Thoracic aorta (tissue), 2 donors: ENCODE measurements at regions not wholly inside any gene's neighbourhood (a gene's known extent, or its start where the extent isn't known, plus 50 kb on each side); places are given as distances from the start of the nearest gene placed in this dataset.

Experiments
- ATAC-seq: fragments of 150-250 bp; one replicate; pipeline ENCODE4 v1.8.0; 2017; ENCODE audit warnings: low read depth; ENCODE audit not compliant: insufficient number of reproducible peaks, low FRiP score
- DNase-seq: peaks from one replicate; pipeline ENCODE4 v3.0.0-alpha.2; 2020; ENCODE audit warnings: low spot score
- H3K27ac ChIP-seq, 2 donors: fragments of 200-600 bp; sonication (generic); 1 replicate in 1 of 2; 2 replicates in 1 of 2; pipeline ENCODE4 v1.5.1; 2016; ENCODE audit warnings: mild to moderate bottlenecking in 2 of 2, moderate library complexity in 2 of 2
- H3K27me3 ChIP-seq: fragments of 200-600 bp; sonication (generic); replicated peaks from 2 replicates; pipeline ENCODE4 v1.6.0; 2016; ENCODE audit warnings: mild to moderate bottlenecking; ENCODE audit not compliant: insufficient read depth
- H3K36me3 ChIP-seq: fragments of 200-600 bp; sonication (generic); one replicate; pipeline ENCODE4 v1.5.1; 2016
- H3K4me1 ChIP-seq, 2 donors: fragments of 200-600 bp; sonication (generic); 1 replicate in 1 of 2; 2 replicates in 1 of 2; pipeline versions ENCODE4 v1.5.1 to v1.6.0; 2016; ENCODE audit warnings: low read depth in 2 of 2, mild to moderate bottlenecking in 1 of 2; ENCODE audit not compliant: control insufficient read depth in 1 of 2
- H3K4me3 ChIP-seq: fragments of 200-600 bp; sonication (generic); 2 replicates; pipeline ENCODE4 v1.5.1; 2016; ENCODE audit warnings: mild to moderate bottlenecking
- H3K9me3 ChIP-seq: fragments of 200-600 bp; sonication (generic); 2 replicates; pipeline ENCODE4 v1.5.1; 2016
- CTCF ChIP-seq: fragments of 200-600 bp; sonication (generic); IDR thresholded peaks from one replicate; pipeline ENCODE4 v1.5.1; 2019; ENCODE audit warnings: antibody characterized with exemption

- ATAC-seq (no peak), DNase-seq (no peak)
- H3K4me3 ChIP-seq: no peak overlapping the region
- no peaks in the 10 kb centered on the region for H3K9me3 ChIP-seq
- no peaks in the 10 kb centered on the region for H3K27me3 ChIP-seq
- no peaks in the 10 kb centered on the region for H3K36me3 ChIP-seq
- no peaks in the 10 kb centered on the region for H3K4me1 ChIP-seq
- no peak for TF ChIP-seq CTCF
- no peak overlapping the region for H3K27ac ChIP-seq
These were observed 675.7 kb upstream of the FTMT start for GRCh38 chr5:121175986-121176385.

- TF ChIP-seq CTCF: no peak
- no peaks in the 10 kb centered on the region for H3K9me3 ChIP-seq
- H3K27ac ChIP-seq: no peak overlapping the region
- no peaks in the 10 kb centered on the region for H3K4me1 ChIP-seq
- DNase-seq: no peak
- H3K36me3 ChIP-seq: no peaks in the 10 kb centered on the region
- H3K4me3 ChIP-seq: no peak overlapping the region
- no peak for ATAC-seq
- H3K27me3 ChIP-seq: no peaks in the 10 kb centered on the region
These were observed 668.7 kb upstream of the FTMT start for GRCh38 chr5:121182788-121183490.

- TF ChIP-seq CTCF: no peak
- no peaks in the 10 kb centered on the region for H3K27me3 ChIP-seq
- no peak overlapping the region for H3K27ac ChIP-seq
- no peaks in the 10 kb centered on the region for H3K4me1 ChIP-seq
- DNase-seq: no peak
- no peak overlapping the region for H3K4me3 ChIP-seq
- H3K36me3 ChIP-seq: no peaks in the 10 kb centered on the region
- H3K9me3 ChIP-seq: no peaks in the 10 kb centered on the region
- ATAC-seq: no peak
These were observed 662.8 kb upstream of the FTMT start for GRCh38 chr5:121188849-121189248.

GRCh38 chr5:121189342-121190305, 662.1 kb upstream of the FTMT start:
- Histone ChIP-seq H3K4me1 (no peaks in the 10 kb centered on the region), H3K27ac (no peak overlapping the region), H3K9me3 (no peaks in the 10 kb centered on the region), H3K36me3 (no peaks in the 10 kb centered on the region), H3K27me3 (no peaks in the 10 kb centered on the region), H3K4me3 (no peak overlapping the region)
- DNase-seq (no peak), ATAC-seq (no peak)
- no peak for TF ChIP-seq CTCF

GRCh38 chr5:121199216-121199999, 652.3 kb upstream of the FTMT start:
- H3K4me3 ChIP-seq: no peak overlapping the region
- DNase-seq (no peak), ATAC-seq (no peak)
- no peaks in the 10 kb centered on the region for H3K27me3 ChIP-seq
- TF ChIP-seq CTCF: no peak
- H3K4me1 ChIP-seq: no peaks in the 10 kb centered on the region
- H3K27ac ChIP-seq: no peak overlapping the region
- no peaks in the 10 kb centered on the region for H3K36me3 ChIP-seq
- H3K9me3 ChIP-seq: no peaks in the 10 kb centered on the region
